ENCODE measurements at regions not wholly inside any gene's neighbourhood (a gene's known extent, or its start where the extent isn't known, plus 50 kb on each side); places are given as distances from the start of the nearest gene placed in this dataset.

GRCh38 chr7:156234192-156234591 lies 406.4 kb upstream of the RNF32 start:
- intact Hi-C loops (cut with micrococcal nuclease) = no loop called here

DNA sequence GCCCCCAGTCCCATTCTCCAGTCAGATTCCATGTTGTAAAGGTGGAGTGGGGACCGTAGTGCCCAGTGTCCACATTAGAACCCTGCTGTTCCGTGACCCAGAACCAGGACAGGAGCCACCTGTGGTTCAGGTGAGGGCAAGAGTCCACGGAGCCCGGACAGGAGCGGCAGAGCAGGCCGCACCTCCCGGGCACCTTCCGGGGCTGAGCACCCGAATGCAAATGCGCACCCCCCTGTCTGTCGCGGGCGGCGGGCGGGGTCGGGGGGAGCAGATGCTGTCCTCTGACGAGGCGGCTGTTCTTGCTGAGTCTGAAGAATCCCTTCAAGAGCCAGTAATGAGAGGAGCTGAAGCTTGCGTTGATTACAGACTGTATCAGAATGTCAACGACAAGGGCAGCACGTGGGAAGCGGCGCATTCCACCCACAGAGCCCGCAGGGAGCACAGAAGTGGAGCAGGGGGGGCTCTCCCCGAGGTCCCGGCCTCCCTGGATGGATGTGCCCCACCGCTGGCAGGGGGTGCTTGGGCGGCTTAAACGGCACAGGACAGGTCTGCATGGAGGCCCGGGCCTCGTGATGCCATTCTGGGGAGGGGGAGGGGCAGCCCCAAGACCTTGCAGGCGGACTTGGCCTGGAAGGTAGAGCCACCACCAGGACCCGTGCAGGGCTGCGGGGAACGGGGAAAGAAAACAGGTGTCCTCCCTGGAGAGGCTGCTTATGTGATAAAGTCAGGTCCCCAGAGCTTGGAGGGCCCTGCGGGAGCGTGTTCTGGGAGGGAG lies 407.5 kb upstream of the RNF32 start:
- intact Hi-C loops (cut with micrococcal nuclease) = no loop called here

GRCh38 chr7:156230576-156230975 lies 410.0 kb upstream of the RNF32 start:
- intact Hi-C loops (cut with micrococcal nuclease) = no loop called here

- intact Hi-C loops (cut with micrococcal nuclease) = no loop called here
These were observed 412.6 kb upstream of the SHH start for GRCh38 chr7:156224833-156225225.

- intact Hi-C loops (cut with micrococcal nuclease) = no loop called here
These were observed 411.9 kb upstream of the SHH start for GRCh38 chr7:156223935-156224832.

DNA sequence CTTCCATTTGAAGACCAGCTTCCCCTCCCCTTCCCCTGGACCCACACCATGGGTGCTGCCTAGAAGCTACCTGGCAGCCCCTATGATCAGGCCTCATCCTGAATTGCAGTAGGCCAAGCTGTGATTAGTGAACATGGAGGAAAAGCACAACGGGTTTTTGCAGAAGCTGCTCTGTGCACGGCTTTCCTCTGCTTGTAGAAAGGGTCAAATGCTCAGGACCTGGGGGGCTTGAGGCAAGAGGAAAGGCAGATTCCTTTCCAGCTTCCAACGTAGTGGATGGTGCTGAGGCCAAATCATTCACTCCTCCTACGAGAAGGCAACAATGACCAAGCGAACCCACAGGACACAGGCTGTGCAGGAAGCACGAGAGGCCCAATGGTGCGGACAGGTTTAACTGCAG lies 410.3 kb upstream of the SHH start:
- intact Hi-C loops (cut with micrococcal nuclease) = no loop called here

DNA sequence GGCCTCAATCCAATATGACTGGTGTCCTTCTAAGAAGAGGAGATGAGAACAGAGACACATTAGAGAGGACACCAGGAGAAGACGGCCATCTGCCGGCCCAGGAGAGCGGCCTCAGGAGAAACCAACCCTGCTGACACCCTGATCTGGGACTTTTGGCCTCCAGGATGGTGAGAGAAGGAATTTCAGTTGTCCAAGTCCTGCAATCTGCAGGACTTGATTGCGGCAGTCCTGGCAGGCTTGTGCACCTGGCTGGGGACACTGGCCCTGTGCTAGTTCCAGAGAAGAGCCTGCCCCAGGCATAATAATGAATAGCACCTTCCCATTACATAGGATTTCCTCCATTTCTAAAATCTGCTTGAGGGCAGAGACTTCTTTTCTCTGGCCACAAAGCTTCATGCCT lies 409.9 kb upstream of the SHH start:
- intact Hi-C loops (cut with micrococcal nuclease) = no loop called here

DNA sequence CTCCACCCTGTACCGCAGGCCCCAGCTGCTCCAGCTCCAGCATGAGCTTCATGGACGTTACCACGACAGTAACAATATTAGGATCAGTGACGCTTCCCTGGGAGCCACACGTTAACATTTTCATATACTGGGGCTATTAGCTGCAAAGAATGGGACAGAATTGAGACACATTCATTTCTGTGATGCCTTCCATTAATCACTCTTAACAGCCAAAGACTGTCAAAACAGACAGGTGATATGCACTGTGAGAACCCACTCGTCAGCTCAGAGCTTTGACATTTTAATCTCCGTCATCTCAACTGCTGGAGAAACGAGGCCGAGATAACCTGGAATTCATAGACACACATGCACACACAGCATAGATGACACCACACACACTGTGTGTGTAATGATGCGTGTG lies 408.4 kb upstream of the SHH start:
- intact Hi-C loops (cut with micrococcal nuclease) = no loop called here

- intact Hi-C loops (cut with micrococcal nuclease) = no loop called here
These were observed 407.9 kb upstream of the SHH start for GRCh38 chr7:156220078-156220605.

- intact Hi-C loops (cut with micrococcal nuclease) = no loop called here
These were observed 407.2 kb upstream of the SHH start for GRCh38 chr7:156219307-156220077.

GRCh38 chr7:156218544-156219306 lies 406.5 kb upstream of the SHH start:
- intact Hi-C loops (cut with micrococcal nuclease) = no loop called here

DNA sequence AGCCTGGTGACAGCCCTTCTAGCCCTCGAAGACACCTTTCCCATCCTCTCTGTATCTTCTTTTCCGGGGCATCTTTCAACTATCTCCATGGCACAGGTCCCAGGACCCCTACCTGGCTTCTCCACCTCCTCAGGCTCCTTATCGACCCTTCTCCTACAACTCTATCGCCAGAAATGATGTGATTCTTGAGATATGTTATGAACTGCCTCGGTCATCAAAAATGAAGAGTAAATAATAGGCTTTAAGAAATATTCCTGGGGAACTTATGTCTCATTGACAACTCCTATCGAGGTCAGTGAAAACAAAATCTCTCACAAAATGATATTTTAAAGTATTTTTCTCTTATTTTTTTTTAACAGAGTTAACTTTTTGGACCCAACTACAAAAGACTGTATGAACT lies 405.5 kb upstream of the SHH start:
- intact Hi-C loops (cut with micrococcal nuclease) = no loop called here

DNA sequence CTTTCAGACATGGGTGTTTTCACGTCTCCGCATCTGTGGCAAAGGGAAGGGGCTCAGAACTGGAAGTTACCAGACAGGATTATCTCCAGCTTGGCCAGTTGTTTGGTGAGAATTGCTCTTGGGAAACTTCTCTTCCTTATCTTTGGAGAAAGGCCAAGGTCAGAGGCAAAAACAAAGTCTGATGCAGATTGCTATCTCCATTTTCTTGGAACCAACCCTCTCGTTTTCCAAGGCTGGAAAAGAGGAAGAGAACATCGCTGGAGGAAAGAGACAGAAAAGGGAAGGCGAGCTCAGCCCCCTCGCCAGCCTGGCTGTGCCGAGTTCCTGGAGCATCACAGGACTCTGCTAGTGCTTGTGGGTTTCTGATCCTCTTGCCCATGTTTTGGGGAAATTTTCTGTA lies 396.8 kb upstream of the SHH start:
- intact Hi-C loops (cut with micrococcal nuclease) = no loop called here

GRCh38 chr7:156207306-156207705 lies 395.0 kb upstream of the SHH start:
- intact Hi-C loops (cut with micrococcal nuclease) = no loop called here

DNA sequence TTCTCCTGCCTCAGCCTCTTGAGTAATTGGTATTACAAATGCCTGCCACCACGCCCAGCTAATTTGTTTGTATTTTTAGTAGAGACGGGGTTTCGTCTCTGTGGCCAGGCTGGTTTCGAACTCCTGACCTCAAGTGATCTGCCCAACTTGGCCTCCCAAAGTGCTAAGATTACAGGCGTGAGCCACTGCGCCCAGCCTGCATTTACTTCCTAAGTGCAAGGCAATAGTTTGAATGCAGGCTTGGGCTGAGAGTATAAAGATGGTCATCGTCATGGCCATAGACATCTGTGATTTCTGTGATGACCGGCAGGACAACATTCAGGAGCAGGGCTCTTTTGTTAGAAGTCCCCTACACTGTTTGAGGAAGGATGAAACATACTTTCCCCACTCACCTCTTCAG lies 393.9 kb upstream of the SHH start:
- intact Hi-C loops (cut with micrococcal nuclease) = no loop called here

DNA sequence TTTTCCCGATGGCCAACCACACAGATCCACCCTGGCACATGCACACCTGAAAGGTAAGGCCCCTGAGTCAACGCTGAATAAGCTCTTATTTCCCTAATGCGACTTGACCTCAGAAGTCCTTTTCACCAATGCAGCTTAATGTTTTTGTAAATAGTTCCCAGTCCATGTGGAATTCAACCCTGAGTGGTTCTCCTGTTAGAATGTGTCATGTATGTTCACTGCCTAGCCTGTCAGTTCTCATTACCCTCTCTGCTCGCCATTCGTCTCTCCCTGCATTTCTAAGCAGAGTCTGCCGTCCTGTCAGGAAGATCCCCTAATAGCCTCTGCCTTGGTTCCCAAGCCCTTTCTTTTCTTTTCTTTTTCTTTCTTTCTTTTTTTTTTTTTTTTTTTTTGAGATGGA lies 392.6 kb upstream of the SHH start:
- intact Hi-C loops (cut with micrococcal nuclease) = no loop called here

DNA sequence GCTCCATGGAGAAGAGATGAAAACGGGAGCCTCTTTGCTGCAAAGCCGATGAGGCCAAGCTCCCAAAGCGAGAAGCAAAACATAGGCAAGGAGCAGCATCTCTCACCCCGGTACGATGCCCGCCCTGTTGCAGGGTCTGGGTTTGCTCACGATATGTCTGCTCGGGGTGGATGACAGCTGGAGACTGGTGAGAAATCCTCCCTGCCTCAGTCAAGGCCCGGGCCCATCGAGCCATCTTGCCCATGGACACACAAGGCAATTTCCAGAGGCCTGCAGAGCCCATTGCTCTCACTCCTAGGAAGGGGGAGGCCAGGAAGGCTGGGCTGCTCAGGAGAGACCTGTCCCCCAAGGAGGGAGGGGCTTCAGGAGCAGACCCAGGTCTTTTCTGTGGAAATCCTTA lies 391.7 kb upstream of the SHH start:
- intact Hi-C loops (cut with micrococcal nuclease) = no loop called here

DNA sequence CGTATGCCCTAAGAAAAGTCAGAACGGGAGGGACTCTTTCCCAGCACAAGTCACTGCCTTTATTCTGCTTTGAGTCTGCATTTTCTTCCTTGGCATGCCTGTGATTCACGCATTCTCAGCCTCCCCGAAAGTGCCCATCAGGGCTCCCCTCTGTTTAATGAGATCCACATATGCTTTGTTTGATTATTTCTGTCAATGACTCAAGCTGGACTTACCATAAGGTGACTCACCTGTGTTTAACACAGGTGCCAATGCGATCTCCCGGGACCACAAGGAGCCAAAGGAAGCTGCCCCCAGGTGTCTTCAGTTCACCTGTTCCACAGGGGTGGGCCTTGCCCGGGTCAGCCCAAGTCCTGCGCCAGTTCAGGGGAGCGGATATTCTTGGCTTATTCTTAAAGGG lies 386.0 kb upstream of the SHH start:
- intact Hi-C loops (cut with micrococcal nuclease) = no loop called here

GRCh38 chr7:156196649-156197048 lies 384.4 kb upstream of the SHH start:
- intact Hi-C loops (cut with micrococcal nuclease) = no loop called here

DNA sequence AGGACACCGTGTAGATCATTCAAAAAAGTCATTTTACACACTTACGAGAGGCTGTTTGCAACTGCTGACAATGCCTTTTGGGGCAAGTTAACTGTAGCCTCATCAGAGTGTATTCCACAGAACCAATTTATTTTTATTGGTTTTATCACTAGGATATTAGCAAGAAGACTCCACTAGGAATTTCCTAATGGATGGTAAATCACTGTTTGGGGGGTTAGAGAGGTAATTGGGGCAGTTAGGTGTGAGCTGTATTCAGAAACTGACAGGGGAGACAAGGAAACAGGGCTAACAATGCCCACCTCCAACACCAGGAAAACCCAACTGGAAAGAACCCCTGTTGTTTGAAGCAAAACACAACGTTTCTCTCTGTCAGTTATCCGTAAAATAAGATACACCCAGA lies 383.0 kb upstream of the SHH start:
- intact Hi-C loops (cut with micrococcal nuclease) = no loop called here

DNA sequence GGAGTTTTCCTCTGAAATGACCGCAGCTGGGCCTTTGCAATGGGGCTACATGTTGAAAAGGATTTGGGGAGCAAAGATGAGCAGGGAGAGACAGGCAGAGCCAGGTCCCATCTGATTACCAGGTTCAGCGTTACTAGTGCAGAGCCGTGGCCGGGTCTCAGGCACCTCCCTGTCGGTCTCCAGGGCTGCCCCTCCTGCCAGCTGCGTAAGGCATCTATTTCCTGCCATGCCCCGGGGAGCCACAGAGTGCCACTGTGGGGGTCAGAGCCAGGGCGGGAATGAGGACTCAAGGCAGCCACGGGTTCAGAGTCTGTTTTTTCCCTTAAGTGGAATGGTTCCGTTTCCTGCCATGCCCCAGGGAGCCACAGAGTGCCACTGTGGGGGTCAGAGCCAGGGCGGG lies 382.6 kb upstream of the SHH start:
- intact Hi-C loops (cut with micrococcal nuclease) = no loop called here
